ENCODE measurements at regions not wholly inside any gene's neighbourhood (a gene's known extent, or its start where the extent isn't known, plus 50 kb on each side); places are given as distances from the start of the nearest gene placed in this dataset.

DNA sequence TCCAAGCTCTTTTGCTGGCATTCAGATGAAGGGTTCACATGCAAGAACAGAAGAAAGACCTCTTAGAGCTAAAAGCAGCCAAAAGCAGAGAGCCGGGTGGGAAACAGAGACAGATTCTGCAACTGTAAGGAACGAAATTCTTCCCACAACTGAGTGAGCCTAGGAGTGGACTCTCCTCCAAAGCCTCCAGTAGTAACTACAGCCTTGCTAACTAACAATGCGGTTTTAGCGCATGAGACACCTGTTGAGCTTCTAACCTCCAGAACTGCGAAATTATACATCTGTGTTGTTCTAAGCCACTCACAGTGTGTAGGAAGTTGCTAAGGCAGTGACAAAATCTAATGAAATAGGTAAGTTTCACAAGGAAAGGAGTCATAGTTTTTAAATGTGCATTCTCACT, 98.1 kb upstream of the SLITRK1 start:
- no peak for DNase-seq

- no peak for DNase-seq
Measured at GRCh38 chr13:83975655-83976165, 93.4 kb upstream of the SLITRK1 start.

DNA sequence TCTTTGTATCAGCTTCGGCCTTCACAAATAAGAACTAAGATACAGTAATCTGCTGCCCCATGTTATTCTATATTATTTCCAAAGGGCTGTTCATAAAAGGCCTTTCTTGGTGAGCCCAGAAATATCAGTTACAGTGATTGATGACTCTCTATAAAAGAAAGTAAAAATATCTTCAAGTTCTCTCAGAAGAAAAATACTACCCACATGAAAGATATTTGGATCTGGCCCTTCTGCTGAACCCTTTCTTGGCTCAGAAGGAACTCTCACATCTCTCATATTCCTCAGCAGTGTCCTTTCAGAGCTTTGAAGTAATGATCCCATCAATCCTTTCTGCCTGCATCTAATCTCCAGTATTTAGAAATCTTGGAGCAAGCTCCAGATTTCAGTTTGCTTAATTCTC, 76.3 kb upstream of the SLITRK1 start:
- no peak for DNase-seq

- DNase-seq = no peak
Measured at GRCh38 chr13:83955011-83955410, 72.7 kb upstream of the SLITRK1 start.

DNA sequence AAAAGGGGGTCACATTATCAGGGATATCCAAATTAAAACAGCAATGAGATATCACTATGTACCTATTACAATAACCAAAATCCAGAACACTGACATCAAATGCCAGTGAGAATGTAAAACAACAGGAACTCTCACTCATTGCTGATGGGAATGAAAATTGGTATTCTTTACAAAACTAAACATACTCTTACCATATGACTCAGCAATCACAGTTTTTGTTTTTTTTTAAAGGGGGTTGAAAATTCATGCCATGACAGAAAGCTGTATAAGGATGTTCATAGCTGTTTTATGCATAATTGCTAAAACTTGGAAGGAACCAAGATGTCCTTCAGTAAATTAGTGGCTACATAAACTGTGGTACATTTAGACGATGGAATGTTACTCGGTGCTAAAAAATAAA, 71.6 kb upstream of the SLITRK1 start:
- DNase-seq = no peak

- no peak for DNase-seq
Measured at GRCh38 chr13:83950293-83950692, 68.0 kb upstream of the SLITRK1 start.

GRCh38 chr13:83943530-83944279, 61.4 kb upstream of the SLITRK1 start:
- no peak for DNase-seq

- no peak for DNase-seq
Measured at GRCh38 chr13:83941701-83942335, 59.5 kb upstream of the SLITRK1 start.

DNA sequence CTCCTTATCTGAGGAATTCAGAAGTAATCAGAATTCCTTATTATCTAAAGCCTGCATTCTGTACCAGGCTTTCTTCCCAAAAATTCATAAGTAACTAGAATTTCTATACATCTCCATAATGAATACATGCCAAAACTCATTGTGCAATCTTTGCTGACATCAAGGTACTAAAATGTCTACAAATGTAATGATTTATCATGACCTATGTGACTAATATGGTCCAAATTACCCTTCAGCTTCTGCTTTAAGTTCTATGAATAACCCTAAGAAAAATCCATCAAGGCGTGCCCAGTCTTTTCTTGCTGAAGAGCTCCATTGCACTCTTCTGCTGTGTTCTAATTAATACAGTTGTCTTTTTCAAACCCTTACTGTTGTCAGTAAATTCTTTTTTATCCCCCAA, 58.5 kb upstream of the SLITRK1 start:
- DNase-seq = no peak

- DNase-seq = no peak
Measured at GRCh38 chr13:83937579-83937978, 55.3 kb upstream of the SLITRK1 start.

GRCh38 chr13:83935566-83935965, 53.3 kb upstream of the SLITRK1 start:
- DNase-seq = no peak
